ENCODE measurements at regions not wholly inside any gene's neighbourhood (a gene's known extent, or its start where the extent isn't known, plus 50 kb on each side); places are given as distances from the start of the nearest gene placed in this dataset.
A peak's percentile ranks its signal among the peaks of the same experiment; 100 is the strongest.

GRCh38 chr15:61629269-61629668 is 400.2 kb upstream of the RORA start:
- no peak for DNase-seq (ENCODE audit: low read depth)
- TF ChIP-seq CTCF (IDR thresholded peaks at IDR 0.05; ENCODE audit: insufficient read depth, low read depth, low read length, missing control alignments) = no peak
- H3K4me3 ChIP-seq (ENCODE audit: low read length) = no peak overlapping the region

- TF ChIP-seq CTCF (IDR thresholded peaks at IDR 0.05; ENCODE audit: insufficient read depth, low read depth, low read length, missing control alignments) = no peak
- DNase-seq (ENCODE audit: low read depth) = no peak
- no peak overlapping the region for H3K4me3 ChIP-seq (ENCODE audit: low read length)
These were observed 395.8 kb upstream of the RORA start for GRCh38 chr15:61624950-61625349.

- no peak overlapping the region for H3K4me3 ChIP-seq (ENCODE audit: low read length)
- DNase-seq (ENCODE audit: low read depth) = no peak
- TF ChIP-seq CTCF (IDR thresholded peaks at IDR 0.05; ENCODE audit: insufficient read depth, low read depth, low read length, missing control alignments) = no peak
These were observed 394.6 kb upstream of the RORA start for GRCh38 chr15:61623746-61624145.

- DNase-seq (ENCODE audit: low read depth) = no peak
- no peak for TF ChIP-seq CTCF (IDR thresholded peaks at IDR 0.05; ENCODE audit: insufficient read depth, low read depth, low read length, missing control alignments)
- H3K4me3 ChIP-seq (ENCODE audit: low read length) = no peak overlapping the region
These were observed 392.8 kb upstream of the RORA start for GRCh38 chr15:61621865-61622264.

GRCh38 chr15:61621146-61621545 is 392.0 kb upstream of the RORA start:
- H3K4me3 ChIP-seq (ENCODE audit: low read length) = no peak overlapping the region
- peak; percentile 39 for TF ChIP-seq CTCF (IDR thresholded peaks at IDR 0.05; ENCODE audit: insufficient read depth, low read depth, low read length, missing control alignments)
- DNase-seq (ENCODE audit: low read depth) = peak; percentile 17

- no peak for TF ChIP-seq CTCF (IDR thresholded peaks at IDR 0.05; ENCODE audit: insufficient read depth, low read depth, low read length, missing control alignments)
- H3K4me3 ChIP-seq (ENCODE audit: low read length) = no peak overlapping the region
- no peak for DNase-seq (ENCODE audit: low read depth)
These were observed 391.0 kb upstream of the RORA start for GRCh38 chr15:61620151-61620550.

GRCh38 chr15:61613729-61614128 is 384.6 kb upstream of the RORA start:
- no peak overlapping the region for H3K4me3 ChIP-seq (ENCODE audit: low read length)
- no peak for DNase-seq (ENCODE audit: low read depth)
- no peak for TF ChIP-seq CTCF (IDR thresholded peaks at IDR 0.05; ENCODE audit: insufficient read depth, low read depth, low read length, missing control alignments)

Measured in epithelial cell of esophagus (primary cell).